22Rv1 (cell line): ENCODE measurements at regions not wholly inside any gene's neighbourhood (a gene's known extent, or its start where the extent isn't known, plus 50 kb on each side); places are given as distances from the start of the nearest gene placed in this dataset.

ENCODE experiments used
- H3K27ac ChIP-seq: fragments of 450-650 bp; 2 replicates; pipeline ENCODE4 v1.5.1; 2017
- CTCF ChIP-seq: fragments of 450-650 bp; IDR thresholded peaks from 2 replicates; pipeline ENCODE4 v1.5.1; 2017; ENCODE audit warnings: mild to moderate bottlenecking
- ZFX ChIP-seq: fragments of 450-650 bp; IDR thresholded peaks from 2 replicates; pipeline ENCODE4 v1.6.1; 2017; ENCODE audit warnings: antibody characterized with exemption, borderline replicate concordance

GRCh38 chr6:74587386-74587785 is 618.5 kb downstream of the COL12A1 start:
- H3K27ac ChIP-seq = no peak overlapping the region
- TF ChIP-seq ZFX (no peak), CTCF (no peak)

- no peak overlapping the region for H3K27ac ChIP-seq
- no peak for TF ChIP-seq ZFX
- TF ChIP-seq CTCF = no peak
These were observed 620.1 kb downstream of the COL12A1 start for GRCh38 chr6:74585753-74586152.

GRCh38 chr6:74581681-74582080 is 624.2 kb downstream of the COL12A1 start:
- no peak overlapping the region for H3K27ac ChIP-seq
- no peak for TF ChIP-seq CTCF
- TF ChIP-seq ZFX = no peak

- no peak overlapping the region for H3K27ac ChIP-seq
- TF ChIP-seq ZFX = no peak
- no peak for TF ChIP-seq CTCF
These were observed 626.1 kb downstream of the COL12A1 start for GRCh38 chr6:74579794-74580193.

GRCh38 chr6:74579047-74579446 is 626.8 kb downstream of the COL12A1 start:
- TF ChIP-seq CTCF = no peak
- no peak for TF ChIP-seq ZFX
- no peak overlapping the region for H3K27ac ChIP-seq

GRCh38 chr6:74578339-74578738 is 627.5 kb downstream of the COL12A1 start:
- no peak overlapping the region for H3K27ac ChIP-seq
- no peak for TF ChIP-seq ZFX
- no peak for TF ChIP-seq CTCF

- TF ChIP-seq CTCF (no peak), ZFX (no peak)
- no peak overlapping the region for H3K27ac ChIP-seq
These were observed 628.2 kb downstream of the COL12A1 start for GRCh38 chr6:74577619-74578018.
